ENCODE measurements at regions not wholly inside any gene's neighbourhood (a gene's known extent, or its start where the extent isn't known, plus 50 kb on each side); places are given as distances from the start of the nearest gene placed in this dataset.
"Not testable (repeated sequence)": the region's sequence is repeated elsewhere in the genome, so short reads cannot be mapped to it uniquely, and the experiment has no call there.

- no peak for DNase-seq (ENCODE audit: low read depth)
Measured at GRCh38 chr11:45000918-45001317, 50.2 kb upstream of the TP53I11 start.

DNA sequence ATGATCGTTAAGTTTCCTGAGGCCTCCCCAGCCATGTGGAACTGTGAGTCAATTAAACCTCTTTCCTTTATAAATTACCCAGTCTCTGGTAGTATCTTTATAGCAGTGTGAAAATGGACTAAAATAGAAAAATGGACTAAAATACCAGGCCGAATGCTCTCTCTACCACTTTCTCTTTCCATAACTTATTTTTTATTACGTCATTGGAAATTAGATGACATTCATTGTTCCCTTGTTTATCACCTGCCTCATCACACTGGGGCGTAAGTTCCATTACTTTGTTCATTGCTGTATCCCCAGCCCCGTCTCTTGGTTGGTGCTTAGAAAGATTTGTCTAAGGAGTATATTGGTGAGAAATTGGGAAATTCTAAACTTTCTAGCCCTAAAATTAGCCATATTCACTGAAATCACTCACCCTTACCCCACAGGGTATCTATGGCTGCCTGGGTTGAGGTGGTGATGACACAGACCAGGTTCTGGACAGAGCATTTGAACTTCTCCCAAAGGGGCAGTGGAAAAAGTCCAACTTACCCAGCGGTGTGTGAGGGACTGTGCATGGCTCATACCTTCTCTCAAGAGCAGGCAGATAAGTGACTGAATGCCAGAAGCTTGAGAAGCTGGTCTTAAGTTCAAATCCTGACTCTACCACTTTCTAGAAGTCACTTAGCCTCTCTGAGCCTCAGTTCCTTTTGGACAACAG lies 50.9 kb upstream of the TP53I11 start:
- no peak for DNase-seq (ENCODE audit: low read depth)

GRCh38 chr11:45005106-45005505 lies 54.4 kb upstream of the TP53I11 start:
- no peak for DNase-seq (ENCODE audit: low read depth)

GRCh38 chr11:45007011-45007410 lies 56.3 kb upstream of the TP53I11 start:
- DNase-seq (ENCODE audit: low read depth): no peak

- DNase-seq (ENCODE audit: low read depth): not testable (repeated sequence)
Measured at GRCh38 chr11:45015983-45016382, 65.3 kb upstream of the TP53I11 start.

DNA sequence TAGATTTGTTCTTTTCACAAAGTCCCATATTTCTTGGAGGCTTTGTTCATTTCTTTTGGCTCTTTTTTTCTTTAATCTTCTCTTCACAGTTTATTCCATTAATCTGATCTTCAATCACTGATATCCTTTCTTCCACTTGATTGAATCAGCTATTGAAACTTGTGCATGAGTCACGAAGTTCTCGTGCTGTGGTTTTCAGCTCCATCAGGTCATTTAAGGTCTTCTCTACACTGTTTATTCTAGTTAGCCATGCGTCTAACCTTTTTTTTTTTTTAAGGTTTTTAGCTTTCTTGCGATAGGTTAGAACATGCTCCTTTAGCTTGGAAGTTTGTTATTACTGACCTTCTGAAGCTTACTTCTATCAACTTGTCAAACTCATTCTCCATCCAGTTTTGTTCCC lies 65.8 kb upstream of the TP53I11 start:
- DNase-seq (ENCODE audit: low read depth): not testable (repeated sequence)

GRCh38 chr11:45017329-45017728 lies 66.6 kb upstream of the TP53I11 start:
- DNase-seq (ENCODE audit: low read depth): no peak

- DNase-seq (ENCODE audit: low read depth): no peak
Measured at GRCh38 chr11:45021001-45021400, 70.3 kb upstream of the TP53I11 start.

DNA sequence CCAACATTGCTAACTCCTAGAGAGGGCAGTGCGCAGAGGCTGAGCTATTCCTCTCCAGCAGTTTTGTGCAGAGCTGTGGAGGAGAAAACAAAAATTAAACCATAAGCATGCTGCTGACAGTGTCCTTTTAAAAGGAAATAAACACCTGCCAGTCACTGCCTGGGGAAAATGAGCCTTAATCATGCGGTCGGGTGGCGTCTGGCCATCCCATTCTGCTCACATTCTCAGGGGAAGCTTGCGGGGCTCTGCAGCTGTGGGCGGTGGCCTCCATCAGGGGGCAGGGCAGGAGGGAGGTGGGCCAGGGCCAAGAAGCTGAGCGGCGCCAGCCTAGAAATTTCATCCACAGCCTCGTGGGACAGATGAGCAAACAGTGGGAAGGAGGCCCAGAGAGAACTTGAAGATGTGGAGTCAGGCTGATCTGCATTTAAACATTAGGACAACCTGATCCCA lies 71.0 kb upstream of the TP53I11 start:
- DNase-seq (ENCODE audit: low read depth): no peak

GRCh38 chr11:45022294-45023064 lies 71.8 kb upstream of the TP53I11 start:
- DNase-seq (ENCODE audit: low read depth): no peak

DNA sequence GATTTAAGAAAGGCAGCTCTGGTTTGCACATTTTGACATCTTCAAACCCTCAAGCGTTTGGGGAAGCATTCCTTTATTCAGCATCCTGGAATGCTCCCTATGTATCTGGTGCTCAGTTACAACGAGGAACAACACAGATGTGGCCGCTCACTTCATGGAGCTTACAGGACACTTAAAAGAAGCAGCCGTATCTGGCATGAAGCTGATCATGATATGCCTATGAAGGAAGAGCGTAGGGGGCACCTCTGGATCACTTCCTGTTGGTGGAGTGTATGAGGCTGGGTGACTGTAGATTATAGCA lies 72.3 kb upstream of the TP53I11 start:
- no peak for DNase-seq (ENCODE audit: low read depth)

DNA sequence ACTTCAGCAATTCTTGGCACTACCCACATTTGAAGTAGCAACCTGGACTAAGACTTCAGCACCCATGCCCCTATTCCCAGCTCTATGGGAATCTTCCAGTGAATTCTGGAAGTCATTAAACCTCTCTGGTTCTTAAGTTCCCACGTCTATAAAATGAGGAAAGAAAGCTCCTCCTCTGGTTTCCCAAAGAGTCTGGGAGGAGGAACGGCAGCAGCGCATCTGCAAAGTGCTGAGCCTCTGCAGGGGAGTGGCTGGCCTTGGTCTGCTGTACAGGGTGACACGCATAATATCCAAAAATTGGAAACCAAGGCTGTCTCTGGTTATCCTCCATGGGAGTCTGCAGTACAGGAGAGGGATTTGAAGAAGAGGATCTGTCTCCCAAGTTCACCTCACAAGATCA lies 73.6 kb upstream of the TP53I11 start:
- no peak for DNase-seq (ENCODE audit: low read depth)

- no peak for DNase-seq (ENCODE audit: low read depth)
Measured at GRCh38 chr11:45024846-45025588, 74.3 kb upstream of the TP53I11 start.

DNA sequence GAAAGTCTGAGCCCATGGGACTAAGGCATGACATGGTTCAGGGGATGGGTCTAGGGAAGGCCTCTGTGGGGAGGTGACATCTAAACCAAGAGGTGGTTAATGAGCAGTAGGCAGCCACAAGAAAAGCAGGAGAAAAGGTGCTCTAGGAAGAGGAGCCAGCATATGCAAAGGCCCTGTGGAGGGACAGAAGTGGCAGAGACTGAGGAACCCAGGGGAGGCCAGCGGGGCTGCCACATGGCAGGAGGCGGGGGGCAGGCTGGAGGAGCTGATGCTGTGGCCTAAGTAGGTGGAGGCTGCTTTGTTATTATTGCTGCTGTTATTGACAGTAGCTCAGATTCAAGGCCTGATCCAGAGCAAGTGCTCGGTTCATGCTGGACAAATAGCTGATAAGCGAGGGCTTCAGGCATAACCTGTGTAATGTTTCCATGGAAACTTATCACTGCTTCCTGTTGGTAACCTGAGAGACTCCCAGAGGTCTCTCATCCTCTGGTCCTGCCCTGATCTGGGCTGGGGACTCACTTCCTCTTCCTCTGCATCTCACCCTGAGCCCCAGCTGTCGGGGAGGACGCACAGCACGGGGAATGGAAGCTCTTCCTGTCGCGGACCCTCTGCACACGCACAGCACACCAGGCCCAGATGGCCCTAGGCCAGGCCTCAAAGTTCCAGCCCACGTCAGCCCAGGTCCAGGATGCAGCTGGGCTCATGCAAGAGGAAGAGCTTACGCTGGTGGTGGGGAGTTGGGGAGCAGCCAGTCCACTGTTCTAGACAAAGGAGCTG lies 75.2 kb upstream of the TP53I11 start:
- no peak for DNase-seq (ENCODE audit: low read depth)

- DNase-seq (ENCODE audit: low read depth): no peak
Measured at GRCh38 chr11:45026835-45027234, 76.2 kb upstream of the TP53I11 start.

- no peak for DNase-seq (ENCODE audit: low read depth)
Measured at GRCh38 chr11:45027312-45027711, 76.6 kb upstream of the TP53I11 start.

DNA sequence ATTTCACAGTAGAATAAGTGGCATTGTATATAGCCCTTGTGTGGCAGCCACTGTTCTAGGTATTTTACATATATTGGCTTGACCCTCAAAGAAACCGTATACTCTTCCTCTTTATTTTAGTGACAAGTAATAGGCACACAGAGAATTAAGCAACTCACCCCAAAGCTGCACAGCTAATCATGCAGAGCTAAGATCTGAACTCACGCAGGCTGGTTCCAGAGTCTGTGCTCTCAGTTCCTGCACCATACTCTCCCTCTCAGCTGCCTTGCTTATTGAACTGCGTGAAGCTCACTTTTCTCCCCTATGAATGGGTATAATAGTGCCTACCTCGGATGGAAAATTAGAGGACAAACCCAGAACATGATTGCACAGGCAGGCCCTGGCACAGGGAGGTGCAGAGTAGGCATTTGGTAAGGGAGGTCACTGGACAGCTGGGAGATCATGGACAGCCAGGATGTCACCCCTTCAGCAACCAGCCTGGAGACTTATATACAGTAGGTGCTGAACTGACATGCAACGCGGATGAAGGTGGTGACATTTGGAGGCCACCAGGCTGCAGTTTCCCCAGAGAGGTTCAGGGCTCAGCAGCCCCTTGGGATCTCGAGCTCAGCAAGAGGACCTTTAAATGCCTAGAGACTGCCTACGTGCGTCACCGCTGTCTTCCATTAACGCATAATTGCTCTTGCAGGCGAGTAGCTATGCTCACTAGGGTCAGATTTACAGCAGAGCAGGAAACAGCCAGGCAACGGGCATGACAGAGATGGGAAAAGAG lies 78.4 kb upstream of the TP53I11 start:
- DNase-seq (ENCODE audit: low read depth): no peak

- no peak for DNase-seq (ENCODE audit: low read depth)
Measured at GRCh38 chr11:45030778-45031177, 80.1 kb upstream of the TP53I11 start.

- no peak for DNase-seq (ENCODE audit: low read depth)
Measured at GRCh38 chr11:45031912-45032519, 81.3 kb upstream of the TP53I11 start.

DNA sequence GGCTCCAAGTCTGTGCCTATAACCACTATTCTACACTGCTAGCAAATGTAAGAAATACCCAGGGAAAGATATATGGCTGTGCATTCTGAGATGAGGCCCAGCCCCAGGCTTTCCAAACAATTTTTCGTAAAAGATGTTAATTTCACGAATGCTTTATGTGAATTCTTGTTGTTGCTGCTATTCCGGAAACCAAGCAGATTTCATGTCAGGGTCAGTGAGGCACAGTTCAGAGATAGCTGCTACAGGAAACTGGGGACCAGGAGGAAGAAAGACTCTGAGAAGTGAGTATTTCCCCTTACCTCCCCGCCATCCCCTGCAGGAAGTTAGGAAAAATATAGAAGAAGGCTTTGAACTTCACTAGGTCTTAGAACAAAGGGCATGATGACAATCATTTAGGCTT lies 84.7 kb upstream of the TP53I11 start:
- DNase-seq (ENCODE audit: low read depth): no peak

DNA sequence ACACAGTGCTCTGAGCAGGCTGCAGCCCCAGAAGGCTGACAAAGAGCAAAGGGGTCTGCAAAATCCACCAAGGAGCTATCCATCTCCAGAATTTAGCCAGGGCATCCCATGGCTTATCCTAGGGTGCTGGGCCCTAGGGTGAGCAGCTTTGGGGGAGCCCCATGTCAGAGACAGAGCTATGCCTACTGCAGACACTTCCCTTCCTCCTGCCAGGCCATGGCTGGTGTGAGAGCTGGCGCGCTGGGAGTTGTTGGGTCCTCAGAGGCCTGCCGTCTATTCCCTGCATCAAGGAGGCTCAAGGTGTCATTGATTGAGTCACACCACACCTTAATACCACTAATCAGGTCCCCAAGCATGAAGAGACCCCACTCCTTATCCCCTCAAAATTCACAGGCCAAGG lies 85.3 kb upstream of the TP53I11 start:
- DNase-seq (ENCODE audit: low read depth): no peak

All from stimulated activated CD8-positive, alpha-beta memory T cell treated with anti-CD3 and anti-CD28 coated beads, Interleukin-15, amount 100 ng/mL, for 24 hours (primary cell).